Activated CD4-positive, alpha-beta T cell treated with anti-CD3 and anti-CD28 coated beads for 1 hour (primary cell): ENCODE measurements at regions not wholly inside any gene's neighbourhood (a gene's known extent, or its start where the extent isn't known, plus 50 kb on each side); places are given as distances from the start of the nearest gene placed in this dataset.
"Not testable (repeated sequence)": the region's sequence is repeated elsewhere in the genome, so short reads cannot be mapped to it uniquely, and the experiment has no call there.

ENCODE experiments used
- DNase-seq: peaks from one replicate; pipeline ENCODE4 v3.0.0-alpha.2; 2020

DNA sequence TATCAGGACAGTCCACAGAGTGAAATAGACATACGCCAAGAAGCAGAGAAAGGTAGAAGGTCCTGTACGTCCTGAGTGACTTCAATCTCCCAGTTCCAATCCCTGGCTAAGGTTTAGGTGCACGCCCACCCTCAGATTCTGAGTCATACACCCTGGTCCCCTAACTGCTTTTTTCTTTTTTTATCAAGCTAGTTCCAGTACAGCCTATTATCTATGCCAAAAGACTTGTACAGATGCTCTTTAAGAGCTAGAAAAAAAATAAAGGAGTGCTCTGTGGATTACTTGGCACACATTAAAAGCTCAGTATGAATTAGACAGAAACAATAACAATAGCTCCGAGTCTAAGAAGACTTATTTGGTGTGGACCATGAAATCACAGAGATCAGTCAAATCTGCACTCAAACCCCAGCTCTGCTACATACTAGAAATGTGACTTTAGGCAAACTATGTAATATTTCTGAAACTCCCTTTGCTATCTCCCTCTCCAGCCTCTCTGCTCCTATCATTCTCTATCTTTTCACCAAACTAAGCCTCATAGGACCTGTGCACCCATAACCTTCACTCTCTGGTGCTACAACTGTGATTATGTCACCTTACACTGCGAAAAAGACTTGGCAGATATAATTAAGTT lies 168.8 kb upstream of the KCTD7 start:
- not testable (repeated sequence) for DNase-seq

DNA sequence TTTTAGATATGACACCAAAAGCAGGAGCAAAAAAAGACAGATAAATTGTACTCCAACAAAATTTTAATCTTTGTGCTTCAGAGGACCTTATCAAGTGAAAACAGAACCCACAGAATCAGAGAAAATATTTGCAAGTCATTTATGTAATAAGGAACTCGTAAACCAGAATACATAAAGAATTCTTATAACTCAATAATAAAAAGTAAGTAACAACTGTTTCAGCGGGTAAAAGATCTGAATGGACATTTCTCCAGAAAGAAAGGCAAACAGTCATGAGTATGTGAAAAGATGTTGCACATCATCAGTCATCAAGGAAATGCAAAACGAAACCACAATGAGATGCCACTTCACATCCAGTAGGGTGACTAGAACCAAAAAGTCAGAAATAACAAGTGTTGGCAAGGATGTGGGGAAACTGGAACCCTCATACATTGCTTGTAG lies 167.7 kb upstream of the KCTD7 start:
- no peak for DNase-seq

DNA sequence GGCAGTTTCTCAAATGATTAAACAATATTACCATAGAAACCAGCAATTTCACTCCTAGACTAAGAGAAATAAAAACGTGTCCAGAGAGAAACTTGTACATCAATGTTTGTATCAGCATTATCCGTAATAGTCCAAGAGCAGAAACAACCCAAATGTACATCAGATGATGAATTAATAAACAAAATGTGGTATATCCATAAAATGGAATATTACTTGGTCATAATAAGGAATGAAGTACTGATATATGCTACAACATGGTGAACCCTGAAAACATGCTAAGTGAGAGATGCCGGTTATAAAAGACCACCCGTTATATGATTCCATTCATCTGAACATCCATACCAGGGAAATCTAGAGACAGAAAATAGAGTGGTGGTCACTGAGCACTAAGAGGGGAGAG lies 167.3 kb upstream of the KCTD7 start:
- DNase-seq, result not testable (repeated sequence)

DNA sequence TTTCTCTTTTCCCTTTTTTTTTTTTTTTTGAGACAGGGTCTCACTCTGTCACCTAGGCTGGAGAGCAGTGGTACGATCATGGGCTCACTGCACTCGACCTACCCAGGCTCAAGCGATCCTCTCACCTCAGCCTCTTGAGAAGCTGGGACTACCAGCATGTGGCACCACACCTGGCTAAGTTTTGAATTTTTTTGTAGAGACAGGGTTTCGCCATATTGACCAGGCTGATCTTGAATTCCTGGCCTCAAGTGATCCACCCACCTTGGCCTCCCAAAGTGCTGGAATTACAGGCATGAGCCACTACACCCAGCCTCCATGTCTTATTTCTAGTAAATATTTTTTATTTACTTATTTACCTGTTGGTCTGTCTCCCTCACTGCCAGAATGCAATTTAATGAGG lies 165.8 kb upstream of the KCTD7 start:
- not testable (repeated sequence) for DNase-seq

DNA sequence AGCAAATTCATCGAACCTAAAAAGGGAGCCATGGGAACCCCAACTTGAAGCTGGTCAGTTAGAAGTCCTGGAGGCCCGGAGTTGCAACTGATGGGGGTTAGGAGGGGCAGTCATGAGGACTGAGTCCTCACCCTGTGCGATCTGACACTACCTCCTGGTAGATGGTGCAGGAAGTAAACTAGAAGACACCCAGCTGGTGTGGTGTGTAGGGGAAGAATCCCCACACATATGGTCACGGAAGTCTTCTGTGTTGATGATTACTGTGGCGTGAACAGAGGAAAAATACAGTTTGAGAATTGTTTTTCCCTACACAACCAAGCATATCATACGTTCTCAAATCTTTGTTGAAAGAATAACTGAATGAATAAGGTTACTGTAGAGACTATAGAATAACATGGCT lies 164.6 kb upstream of the KCTD7 start:
- no peak for DNase-seq

DNA sequence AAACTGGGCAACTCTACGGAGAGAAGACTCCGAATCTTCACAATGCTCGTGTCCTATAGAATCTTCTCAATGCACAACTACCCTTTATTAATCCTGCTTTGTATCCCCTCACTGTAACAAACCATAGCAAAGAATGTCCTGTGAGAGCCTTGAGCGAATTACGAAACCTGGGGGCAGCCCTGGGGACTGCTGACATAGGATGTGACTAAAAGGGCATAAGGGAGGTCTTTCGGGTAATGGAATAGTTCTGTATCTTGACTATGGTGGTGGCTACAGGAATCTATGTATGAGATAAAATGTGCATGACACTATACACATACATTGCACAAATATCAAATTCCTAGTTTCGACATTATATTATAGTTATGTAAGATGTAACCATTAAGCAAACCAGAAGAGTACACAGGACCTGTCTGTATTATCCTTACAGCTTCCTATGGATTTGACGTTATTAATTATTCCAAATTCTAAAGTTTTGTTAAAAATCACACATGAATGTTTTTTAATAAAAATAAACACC lies 162.5 kb upstream of the KCTD7 start:
- DNase-seq, result no peak

DNA sequence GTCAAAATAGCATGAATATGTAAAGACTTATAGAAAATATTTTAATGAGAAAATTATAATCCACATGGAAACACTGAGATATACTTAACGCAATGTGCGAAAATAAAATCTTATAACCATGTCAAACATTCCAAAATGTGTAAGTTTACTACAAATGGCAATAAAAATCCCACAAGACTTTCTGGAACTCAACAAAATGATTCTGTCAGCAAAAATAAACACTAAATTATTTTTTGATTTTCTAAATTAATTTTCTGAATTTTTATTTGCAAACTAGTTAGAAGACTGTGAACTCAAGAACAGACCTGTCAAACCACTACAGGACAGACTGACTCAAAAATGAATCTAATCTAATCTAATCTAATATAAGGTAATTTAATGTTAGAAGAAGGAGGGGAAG lies 160.8 kb upstream of the KCTD7 start:
- no peak for DNase-seq

DNA sequence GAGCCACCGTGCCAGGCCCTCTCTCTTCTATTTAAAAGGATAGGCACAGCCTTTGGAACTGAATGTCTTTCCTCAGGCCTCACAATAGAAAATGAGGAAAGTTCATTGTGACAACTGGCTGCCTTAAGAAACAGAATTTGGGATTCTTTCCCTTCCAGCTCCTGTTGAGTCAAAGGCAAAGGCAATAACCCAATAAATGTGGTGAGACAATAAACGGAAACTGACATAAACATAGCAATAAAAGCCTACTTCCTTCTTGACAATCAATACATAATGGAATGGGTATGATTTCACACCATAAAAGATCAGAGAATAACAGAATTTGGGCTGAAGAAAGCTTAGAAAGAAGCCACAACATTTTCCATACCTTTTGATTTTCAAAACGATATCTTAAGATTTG lies 155.6 kb upstream of the KCTD7 start:
- DNase-seq, result not testable (repeated sequence)

DNA sequence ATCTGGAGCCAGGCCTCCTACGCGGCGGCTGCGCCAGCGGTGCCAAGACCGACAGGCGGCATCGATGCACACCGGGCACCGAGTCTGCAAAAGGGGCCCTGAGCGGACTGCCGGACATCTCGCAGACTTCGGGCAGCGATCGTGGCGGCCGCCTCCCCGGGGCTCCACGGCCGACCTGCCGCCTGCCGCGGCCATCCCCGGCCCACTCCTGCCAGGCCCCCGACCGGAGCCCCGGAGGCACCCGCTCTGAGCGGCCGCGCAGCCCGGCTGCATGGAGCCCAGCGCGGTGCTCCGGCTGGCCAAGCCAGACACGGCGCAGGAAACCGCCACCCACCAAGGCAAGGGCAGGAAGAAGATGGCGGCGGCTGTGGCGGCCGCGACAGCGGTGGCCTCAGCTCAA lies 154.2 kb upstream of the KCTD7 start:
- DNase-seq, result no peak

DNA sequence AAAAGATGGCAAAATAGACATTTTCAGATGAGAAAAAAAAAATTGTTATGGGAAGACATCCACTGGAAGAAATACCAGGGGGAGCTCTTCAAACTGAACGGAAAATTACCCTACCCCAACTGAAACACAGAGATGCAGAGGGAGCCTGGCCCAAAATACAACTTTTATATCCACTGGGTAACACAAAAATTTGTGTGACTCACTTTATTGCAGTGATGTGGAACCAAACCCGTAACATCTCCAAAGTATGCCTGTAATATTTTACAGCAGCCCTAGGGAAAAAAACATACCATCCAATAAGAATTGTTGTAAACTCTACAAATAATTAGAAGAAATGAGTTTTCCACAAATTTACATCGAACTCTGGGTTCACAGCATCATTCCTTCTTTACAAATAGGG lies 152.6 kb upstream of the KCTD7 start:
- DNase-seq, result not testable (repeated sequence)

DNA sequence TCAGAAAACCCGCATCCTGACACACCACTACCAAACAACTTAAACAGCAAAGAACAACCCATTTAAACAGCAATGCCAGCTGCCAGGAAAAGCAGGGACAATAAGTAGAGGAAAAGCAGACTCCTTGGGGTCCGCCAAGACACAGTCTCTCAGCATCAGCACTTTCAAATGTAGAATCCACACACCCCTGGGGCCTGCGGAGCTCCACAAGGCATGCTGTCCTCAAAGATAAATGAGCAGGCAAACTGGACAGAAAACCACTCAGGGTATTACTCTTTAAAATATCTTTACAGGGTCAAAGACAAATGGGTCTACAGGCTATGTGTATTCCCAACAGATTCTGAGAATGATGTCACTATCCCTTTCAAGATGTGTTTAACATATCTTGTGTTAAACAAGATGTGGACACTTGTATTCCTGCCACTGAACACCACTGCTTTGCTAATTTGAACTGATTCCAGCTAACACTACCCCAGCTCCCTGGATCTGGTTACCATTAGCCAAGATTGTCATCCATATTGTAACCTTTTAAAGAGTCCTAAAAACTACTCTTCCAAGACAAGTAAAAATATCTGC lies 150.8 kb upstream of the KCTD7 start:
- DNase-seq, result not testable (repeated sequence)

DNA sequence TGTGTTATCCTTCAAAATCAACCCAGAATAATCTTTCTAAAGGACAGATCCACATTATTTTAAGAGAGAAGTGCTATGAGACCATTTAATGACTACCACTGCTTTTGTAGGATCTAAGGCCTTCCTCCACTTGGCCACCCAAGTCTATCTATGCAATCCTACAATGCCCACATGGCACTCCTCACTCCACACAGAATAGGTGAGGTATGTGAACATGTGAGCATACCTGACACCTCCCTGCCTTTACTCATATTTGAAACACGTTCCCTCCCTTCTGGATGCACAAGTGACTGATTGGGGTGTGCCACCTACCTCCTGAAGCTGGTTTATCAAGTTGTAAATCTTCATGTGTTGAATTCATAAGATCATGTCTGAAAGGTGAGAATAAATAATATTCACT lies 147.5 kb upstream of the KCTD7 start:
- DNase-seq, result not testable (repeated sequence)

DNA sequence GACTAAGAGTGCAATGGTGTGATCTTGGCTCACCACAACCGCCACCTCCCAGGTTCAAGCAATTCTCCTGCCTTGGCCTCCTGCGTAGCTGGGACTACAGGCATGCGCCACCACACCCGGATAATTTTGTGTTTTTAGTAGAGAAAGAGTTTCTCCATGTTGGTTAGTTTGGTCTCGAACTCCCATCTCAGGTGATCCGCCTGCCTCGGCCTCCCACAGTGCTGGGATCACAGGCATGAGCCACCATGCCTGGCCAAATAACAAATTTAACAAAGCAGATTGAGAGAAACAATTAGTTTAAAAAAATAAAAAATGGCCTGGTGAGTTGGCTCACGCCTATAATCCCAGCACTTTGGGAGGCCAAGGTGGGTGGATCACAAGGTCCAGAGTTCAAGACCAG lies 139.6 kb upstream of the KCTD7 start:
- DNase-seq, result not testable (repeated sequence)

DNA sequence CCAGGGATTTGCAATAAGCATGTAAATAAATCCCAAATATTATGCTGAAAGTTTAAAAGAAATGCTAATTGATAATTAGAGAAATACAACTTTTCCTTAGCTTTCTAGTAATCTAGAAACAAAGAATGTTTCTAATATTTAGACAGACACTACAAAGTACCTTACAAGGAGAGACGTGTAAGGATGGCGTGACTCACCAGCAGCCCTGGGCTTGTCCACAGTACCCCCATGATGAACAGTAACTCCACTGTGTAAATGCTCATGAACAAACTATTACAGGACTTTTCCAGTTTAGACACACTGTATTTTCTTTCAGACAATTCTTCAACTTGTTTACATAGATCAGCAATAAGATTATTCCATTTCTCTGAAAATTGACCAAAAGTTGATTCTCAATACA lies 138.9 kb upstream of the KCTD7 start:
- not testable (repeated sequence) for DNase-seq

DNA sequence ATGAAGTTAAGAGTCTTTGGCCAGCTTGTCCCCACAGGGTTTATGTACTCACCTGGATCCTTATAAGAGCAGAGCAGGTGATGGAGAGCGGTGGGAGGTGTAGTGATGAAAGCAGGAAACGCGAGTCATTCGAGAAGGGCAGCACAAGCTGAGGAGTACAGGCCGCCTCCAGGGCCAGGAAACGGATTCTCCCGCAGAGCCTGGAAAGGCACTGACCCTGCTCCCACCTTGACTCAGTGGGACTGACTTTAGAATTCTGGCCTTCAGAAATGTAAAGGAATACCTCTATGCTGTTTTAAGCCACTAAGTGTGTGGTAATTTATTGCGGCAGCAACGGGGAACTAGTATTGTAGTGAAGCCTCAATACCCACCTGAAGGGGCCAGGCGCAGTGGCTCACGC lies 137.7 kb upstream of the KCTD7 start:
- DNase-seq, result not testable (repeated sequence)

DNA sequence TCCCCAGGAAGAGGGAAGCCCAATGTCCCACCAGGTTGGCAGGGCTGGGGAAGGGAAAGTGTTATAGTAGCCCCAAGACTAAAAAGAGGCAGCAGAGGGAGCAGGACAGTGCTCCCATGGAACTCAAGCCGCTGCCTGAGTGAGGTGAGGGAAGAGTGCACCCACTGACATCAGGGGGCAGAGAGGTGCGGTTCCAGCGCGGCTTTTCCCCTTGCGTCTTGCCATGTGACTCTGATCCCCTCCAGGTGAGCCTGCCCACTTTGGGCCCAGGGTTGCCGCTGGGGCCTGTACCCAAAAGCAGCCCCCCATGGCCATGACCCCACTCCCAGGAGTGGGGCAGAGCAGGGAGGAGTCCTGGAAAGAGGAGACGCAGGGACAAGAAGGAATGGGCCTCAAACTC lies 136.3 kb upstream of the KCTD7 start:
- not testable (repeated sequence) for DNase-seq

DNA sequence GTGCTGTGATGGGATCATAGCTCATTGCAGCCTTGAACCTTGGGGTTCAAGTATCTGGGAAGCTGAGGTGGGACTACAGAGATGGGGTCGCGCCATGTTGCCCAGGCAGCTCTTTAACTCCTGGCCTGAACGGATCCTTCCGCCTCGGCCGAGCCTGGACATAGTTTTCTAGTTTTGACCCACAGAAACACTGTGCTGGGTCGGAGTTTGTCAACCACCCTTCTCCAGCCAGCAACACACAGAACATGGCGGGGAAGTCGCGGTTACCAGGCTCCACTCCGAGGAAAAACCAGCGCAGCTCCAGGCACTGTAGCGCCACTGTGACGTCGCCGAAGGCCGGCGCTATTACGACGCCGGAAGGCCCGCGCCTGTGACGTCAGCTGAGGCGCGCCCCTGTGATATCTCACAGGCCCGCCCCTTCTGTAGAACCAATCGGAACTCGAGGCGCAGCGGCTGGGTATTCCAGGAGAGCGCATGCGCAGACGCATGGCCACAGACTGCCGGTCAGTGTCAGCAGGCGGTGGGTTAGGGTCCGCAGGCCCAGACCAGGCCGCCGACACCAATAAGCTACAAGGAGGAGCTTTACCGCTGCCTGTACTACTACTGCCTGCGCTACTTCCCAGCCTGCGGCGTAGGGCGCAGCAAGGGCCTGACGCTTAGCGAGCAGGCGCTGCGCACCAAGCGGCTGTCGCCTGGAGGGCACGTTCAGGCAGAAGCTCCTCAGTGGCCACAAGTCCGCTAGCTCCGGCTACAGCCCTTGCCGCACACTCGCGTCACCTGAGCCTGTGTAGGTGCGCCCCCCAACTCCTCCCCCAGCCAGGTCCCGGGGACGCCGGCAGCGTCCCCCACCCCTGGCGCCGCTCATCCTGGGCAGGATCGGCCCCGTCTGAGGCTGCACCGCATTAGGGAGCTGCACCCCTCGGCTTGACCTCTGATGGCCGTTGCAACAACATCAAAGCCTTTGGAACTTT lies 135.2 kb upstream of the KCTD7 start:
- DNase-seq, result peak; percentile 93

DNA sequence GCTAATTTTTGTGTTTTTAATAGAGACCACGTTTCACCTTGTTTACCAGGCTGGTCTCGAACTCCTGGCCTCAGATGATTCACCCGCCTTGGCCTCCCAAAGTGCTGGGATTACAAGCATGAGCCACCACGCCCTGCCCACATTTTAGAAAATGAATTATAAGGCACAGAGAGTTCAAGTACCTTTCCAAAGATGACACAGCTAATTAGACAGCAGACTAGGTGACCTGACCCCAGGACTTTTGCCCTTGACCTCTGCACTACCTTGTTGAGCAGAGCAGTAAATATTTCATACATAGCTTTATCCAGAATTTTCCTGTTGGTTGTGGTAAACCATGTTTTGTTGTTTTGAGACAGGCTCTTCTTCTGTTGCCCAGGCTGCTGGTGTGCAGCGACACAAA lies 131.3 kb upstream of the KCTD7 start:
- DNase-seq, result no peak

DNA sequence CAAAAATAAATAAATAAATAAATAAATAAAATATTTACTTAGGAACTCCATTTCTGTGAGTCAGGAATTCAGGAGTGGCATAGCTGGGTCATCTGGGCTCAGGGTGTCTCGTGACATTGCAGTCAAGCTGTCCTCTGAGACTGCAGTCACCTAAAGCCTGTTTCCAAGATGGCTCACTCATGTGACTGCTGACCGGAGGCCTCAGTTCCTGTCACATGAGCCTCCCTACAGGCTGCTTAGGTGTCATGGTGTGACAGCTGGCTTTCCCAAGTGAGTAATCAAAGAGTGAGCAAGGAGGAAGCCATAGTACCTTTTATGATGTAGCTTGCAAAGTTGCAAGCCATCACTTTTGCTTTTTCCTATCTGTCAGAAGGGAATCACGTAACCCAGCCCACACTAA lies 128.6 kb upstream of the KCTD7 start:
- DNase-seq, result no peak

DNA sequence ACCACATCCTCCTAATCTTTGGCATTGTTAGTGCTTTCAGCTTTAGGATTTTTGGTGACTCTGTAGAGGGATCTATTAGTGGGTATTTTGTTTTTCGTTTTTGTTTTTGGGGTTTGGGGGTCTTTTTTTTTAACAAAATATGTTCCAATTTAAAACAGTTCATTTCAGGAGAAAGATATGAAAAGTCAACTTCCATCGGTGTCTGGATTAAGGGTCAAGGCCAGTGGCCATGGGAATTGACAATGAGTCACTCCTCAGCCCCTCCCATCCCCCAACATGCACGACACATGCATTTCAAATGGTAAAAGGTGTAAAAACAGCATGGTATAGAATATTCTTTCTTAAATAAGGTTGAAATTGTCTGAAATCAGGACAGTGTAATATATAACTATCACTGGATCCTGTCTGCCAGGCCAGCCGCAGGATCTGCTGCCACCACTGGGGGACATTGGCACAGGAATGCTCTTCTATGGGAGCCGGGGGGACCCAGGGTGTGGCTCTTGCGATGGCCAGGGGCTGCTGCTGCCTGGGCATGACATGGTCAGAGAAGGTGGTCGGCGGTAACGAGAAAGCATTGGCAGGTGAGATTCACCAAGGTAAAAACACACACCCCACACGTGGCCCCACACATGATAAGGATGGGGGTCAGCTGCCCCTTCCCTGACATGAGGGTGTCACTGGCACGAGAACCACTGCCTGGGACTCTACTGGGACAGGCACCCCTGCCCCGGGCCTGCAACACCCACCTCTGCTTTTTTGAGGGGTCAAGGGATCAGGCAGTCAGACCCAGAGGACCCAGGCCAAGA lies 126.2 kb upstream of the KCTD7 start:
- no peak for DNase-seq

DNA sequence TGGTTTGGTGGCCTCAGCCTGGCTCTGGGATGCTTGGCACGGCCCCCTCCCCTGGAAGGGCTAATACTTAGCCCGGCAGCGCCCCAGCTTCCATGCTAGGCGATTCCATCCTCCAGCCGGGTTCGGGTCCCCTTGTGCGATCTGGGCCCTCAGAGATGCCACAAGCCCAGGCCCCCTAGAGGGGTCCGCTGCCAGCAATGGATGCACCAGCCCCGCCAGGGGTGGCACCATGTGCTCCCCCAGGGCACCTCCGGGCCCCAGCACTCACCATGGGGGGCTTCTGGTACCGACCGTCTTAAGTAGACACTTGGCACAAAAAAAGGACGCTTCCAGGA lies 125.7 kb upstream of the KCTD7 start:
- DNase-seq, result no peak

DNA sequence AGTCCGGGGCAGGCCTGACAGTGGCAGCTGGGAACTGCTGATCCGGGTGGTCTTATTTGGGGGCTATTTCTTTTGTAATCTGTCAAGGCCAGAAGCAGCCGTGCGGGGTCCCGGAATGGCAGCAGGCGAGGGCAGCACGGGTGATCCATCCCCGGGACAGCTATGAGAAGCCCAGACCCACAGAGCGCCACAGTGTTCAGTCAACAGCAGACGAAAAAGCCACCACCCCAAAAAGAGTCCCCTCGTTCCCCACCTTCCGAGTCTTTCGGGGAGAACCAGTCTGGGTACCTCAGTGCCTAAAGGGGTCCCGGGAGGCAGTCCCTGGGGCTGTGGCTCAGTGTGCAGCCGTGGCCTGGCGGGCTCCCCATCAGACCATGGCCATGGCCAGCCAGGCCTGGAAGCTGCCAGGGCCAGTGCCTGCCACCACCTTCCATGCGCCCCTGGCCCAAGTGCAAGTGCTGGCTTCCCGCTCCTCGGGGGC lies 125.1 kb upstream of the KCTD7 start:
- DNase-seq, result no peak

DNA sequence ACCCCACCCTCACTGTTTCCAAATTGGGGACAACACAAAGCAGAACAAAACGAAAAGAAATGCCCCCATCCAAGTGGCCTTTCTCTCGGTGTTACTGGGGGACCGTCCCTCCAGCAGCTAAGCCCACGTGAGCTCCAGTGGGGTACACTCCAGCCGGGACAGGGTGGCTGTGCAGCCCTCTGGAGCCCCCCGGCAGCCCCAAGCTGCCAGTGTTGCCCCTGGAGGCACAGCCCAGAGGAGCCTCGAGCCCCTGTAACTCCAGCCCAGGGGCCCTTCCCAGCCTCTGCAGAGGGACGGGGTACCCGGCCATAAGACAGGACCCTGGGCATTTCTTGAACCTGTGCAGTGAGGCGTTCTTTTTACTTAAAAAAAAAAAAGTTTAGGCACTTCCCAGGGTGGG lies 124.5 kb upstream of the KCTD7 start:
- no peak for DNase-seq
